ENCODE measurements at regions not wholly inside any gene's neighbourhood (a gene's known extent, or its start where the extent isn't known, plus 50 kb on each side); places are given as distances from the start of the nearest gene placed in this dataset.

- no peaks in the 10 kb centered on the region for H3K36me3 ChIP-seq (ENCODE audit: control insufficient read depth in 2 of 2, extremely low read depth in 1 of 2, insufficient read depth in 2 of 2, low read length in 2 of 2)
- H3K4me1 ChIP-seq (ENCODE audit: control insufficient read depth, extremely low read depth, insufficient read depth, low read length), result no peaks in the 10 kb centered on the region
- no peak overlapping the region for H3K27ac ChIP-seq (ENCODE audit: insufficient read depth, low read depth, low read length)
- intact Hi-C loops (cut with micrococcal nuclease), result no loop called here
- H3K9me3 ChIP-seq (replicated peaks; ENCODE audit: control insufficient read depth, insufficient read depth, low read length), result peaks cover 2% of the 10 kb centered on the region
- dilution Hi-C loops (cut with MboI; ENCODE audit: extremely low pct_ligation_motif_present, low sequenced_read_pairs), result no loop called here
- BruUV-seq (replicated peaks), result no TSS peak
- FAIRE-seq (no peak), DNase-seq (ENCODE audit: low read depth, low spot score) (no peak)
- H3K9ac ChIP-seq (replicated peaks; ENCODE audit: extremely low read depth, insufficient read depth, low read length), result no peak overlapping the region
- H4K20me1 ChIP-seq (replicated peaks; ENCODE audit: control insufficient read depth, extremely low read depth, insufficient read depth, low read length), result no peaks in the 10 kb centered on the region
- no peak overlapping the region for H3K4me2 ChIP-seq (ENCODE audit: insufficient read depth, low read length)
- no peak overlapping the region for H2AFZ ChIP-seq (ENCODE audit: low read depth, low read length)
- ChIA-PET CTCF (no interaction called here), POLR2A (no interaction called here)
- no peaks in the 10 kb centered on the region for H3K27me3 ChIP-seq (ENCODE audit: control insufficient read depth in 2 of 2, insufficient read depth in 2 of 2, low read length in 2 of 2)
- no peak for TF ChIP-seq JUN (IDR thresholded peaks at IDR 0.05; ENCODE audit: borderline replicate concordance, insufficient read depth, insufficient read length, low read depth)
- TF ChIP-seq POLR2A (IDR thresholded peaks at IDR 0.05; ENCODE audit: low read depth, low read length), result no peak
- no peak for TF ChIP-seq POLR2AphosphoS5 (IDR thresholded peaks at IDR 0.05; ENCODE audit: insufficient read depth, low read depth, low read length)
- TF ChIP-seq MYC (IDR thresholded peaks at IDR 0.05; ENCODE audit: low read depth, low read length), result no peak
- TF ChIP-seq FOS (IDR thresholded peaks at IDR 0.05; ENCODE audit: borderline replicate concordance, insufficient read depth, low read length), result no peak
- H3K4me3 ChIP-seq (replicated peaks in 1 of 3; ENCODE audit: insufficient read depth in 1 of 3, low read depth in 1 of 3, low read length in 3 of 3), result no peak overlapping the region
- no peaks in the 10 kb centered on the region for H3K9me1 ChIP-seq (replicated peaks; ENCODE audit: control insufficient read depth, extremely low read depth, insufficient read depth, low read length)
- no peaks in the 10 kb centered on the region for H3K79me2 ChIP-seq (ENCODE audit: control insufficient read depth, insufficient read depth, low read length)
Observed at GRCh38 chr2:129422028-129422427, 557.4 kb upstream of the RAB6C start.

- intact Hi-C loops (cut with micrococcal nuclease), result no loop called here
- no TSS peak for BruUV-seq (replicated peaks)
- no peak overlapping the region for H3K4me3 ChIP-seq (replicated peaks in 1 of 3; ENCODE audit: insufficient read depth in 1 of 3, low read depth in 1 of 3, low read length in 3 of 3)
- no peaks in the 10 kb centered on the region for H3K9me3 ChIP-seq (replicated peaks; ENCODE audit: control insufficient read depth, insufficient read depth, low read length)
- ChIA-PET CTCF (no interaction called here), POLR2A (no interaction called here)
- no peak for TF ChIP-seq MYC (IDR thresholded peaks at IDR 0.05; ENCODE audit: low read depth, low read length)
- no peak for TF ChIP-seq CTCF (IDR thresholded peaks at IDR 0.05; ENCODE audit: extremely low read depth in 1 of 2, insufficient read depth in 1 of 2, low read depth in 1 of 2, low read length in 2 of 2)
- TF ChIP-seq GATA2 (IDR thresholded peaks at IDR 0.05; ENCODE audit: insufficient read depth, insufficient read length, low read depth, low read length), result no peak
- no peak for TF ChIP-seq JUN (IDR thresholded peaks at IDR 0.05; ENCODE audit: borderline replicate concordance, insufficient read depth, insufficient read length, low read depth)
- TF ChIP-seq FOS (IDR thresholded peaks at IDR 0.05; ENCODE audit: borderline replicate concordance, insufficient read depth, low read length), result no peak
- no peak for TF ChIP-seq MAX (IDR thresholded peaks at IDR 0.05; ENCODE audit: insufficient read depth, insufficient read length)
- no peak for TF ChIP-seq EZH2 (IDR thresholded peaks at IDR 0.05; ENCODE audit: borderline replicate concordance, low read depth, low read length, severe bottlenecking)
- TF ChIP-seq POLR2AphosphoS5 (IDR thresholded peaks at IDR 0.05; ENCODE audit: insufficient read depth, low read depth, low read length), result no peak
- no peak for TF ChIP-seq POLR2A (IDR thresholded peaks at IDR 0.05; ENCODE audit: low read depth, low read length)
- H4K20me1 ChIP-seq (replicated peaks; ENCODE audit: control insufficient read depth, extremely low read depth, insufficient read depth, low read length), result no peaks in the 10 kb centered on the region
- H2AFZ ChIP-seq (ENCODE audit: low read depth, low read length), result no peak overlapping the region
- FAIRE-seq, result no peak
- no peak overlapping the region for H3K4me2 ChIP-seq (ENCODE audit: insufficient read depth, low read length)
- H3K27me3 ChIP-seq (ENCODE audit: control insufficient read depth in 2 of 2, insufficient read depth in 2 of 2, low read length in 2 of 2), result no peaks in the 10 kb centered on the region
- dilution Hi-C loops (cut with MboI; ENCODE audit: extremely low pct_ligation_motif_present, low sequenced_read_pairs), result no loop called here
- no peaks in the 10 kb centered on the region for H3K4me1 ChIP-seq (ENCODE audit: control insufficient read depth, extremely low read depth, insufficient read depth, low read length)
- no peak for DNase-seq (ENCODE audit: low read depth, low spot score)
- H3K27ac ChIP-seq (ENCODE audit: insufficient read depth, low read depth, low read length), result no peak overlapping the region
- H3K9me1 ChIP-seq (replicated peaks; ENCODE audit: control insufficient read depth, extremely low read depth, insufficient read depth, low read length), result no peaks in the 10 kb centered on the region
- H3K9ac ChIP-seq (replicated peaks; ENCODE audit: extremely low read depth, insufficient read depth, low read length), result no peak overlapping the region
- H3K79me2 ChIP-seq (ENCODE audit: control insufficient read depth, insufficient read depth, low read length), result no peaks in the 10 kb centered on the region
- H3K36me3 ChIP-seq (ENCODE audit: control insufficient read depth in 2 of 2, extremely low read depth in 1 of 2, insufficient read depth in 2 of 2, low read length in 2 of 2), result no peaks in the 10 kb centered on the region
Observed at GRCh38 chr2:129428086-129428660, 551.3 kb upstream of the RAB6C start.
